ENCODE measurements at regions not wholly inside any gene's neighbourhood (a gene's known extent, or its start where the extent isn't known, plus 50 kb on each side); places are given as distances from the start of the nearest gene placed in this dataset.
A peak's percentile ranks its signal among the peaks of the same experiment; 100 is the strongest.
"Not testable (repeated sequence)": the region's sequence is repeated elsewhere in the genome, so short reads cannot be mapped to it uniquely, and the experiment has no call there.

GRCh38 chr12:131224226-131225065 is 270.7 kb downstream of the ADGRD1 start:
- not testable (repeated sequence) for H3K9ac ChIP-seq (ENCODE audit: low read length); H3K27ac ChIP-seq (ENCODE audit: low read length); H3K9me3 ChIP-seq (ENCODE audit: control insufficient read depth, low read depth, low read length); H3K4me3 ChIP-seq (ENCODE audit: low read length); H3K27me3 ChIP-seq (ENCODE audit: control insufficient read depth, insufficient read depth, low read length); H3K36me3 ChIP-seq (ENCODE audit: control insufficient read depth, low read depth, low read length); H3K4me1 ChIP-seq (ENCODE audit: control insufficient read depth, low read depth, low read length)

- H3K9ac ChIP-seq (ENCODE audit: low read length); H3K9me3 ChIP-seq (ENCODE audit: control insufficient read depth, low read depth, low read length); H3K27me3 ChIP-seq (ENCODE audit: control insufficient read depth, insufficient read depth, low read length); H3K36me3 ChIP-seq (ENCODE audit: control insufficient read depth, low read depth, low read length); H3K4me1 ChIP-seq (ENCODE audit: control insufficient read depth, low read depth, low read length); H3K27ac ChIP-seq (ENCODE audit: low read length); H3K4me3 ChIP-seq (ENCODE audit: low read length): not testable (repeated sequence)
Observed at GRCh38 chr12:131225066-131225380, 271.3 kb downstream of the ADGRD1 start.

- no peak overlapping the region for H3K4me3 ChIP-seq (ENCODE audit: low read length)
- no peak overlapping the region for H3K9ac ChIP-seq (ENCODE audit: low read length)
- H3K27ac ChIP-seq (ENCODE audit: low read length) = no peak overlapping the region
- no peaks in the 10 kb centered on the region for H3K27me3 ChIP-seq (ENCODE audit: control insufficient read depth, insufficient read depth, low read length)
- H3K4me1 ChIP-seq (ENCODE audit: control insufficient read depth, low read depth, low read length) = peaks cover 17% of the 10 kb centered on the region
- no peaks in the 10 kb centered on the region for H3K36me3 ChIP-seq (ENCODE audit: control insufficient read depth, low read depth, low read length)
- H3K9me3 ChIP-seq (ENCODE audit: control insufficient read depth, low read depth, low read length) = no peaks in the 10 kb centered on the region
Observed at GRCh38 chr12:131226345-131227265, 272.9 kb downstream of the ADGRD1 start.

GRCh38 chr12:131227641-131228040 is 273.9 kb downstream of the ADGRD1 start:
- H3K4me3 ChIP-seq (ENCODE audit: low read length); H3K27ac ChIP-seq (ENCODE audit: low read length); H3K27me3 ChIP-seq (ENCODE audit: control insufficient read depth, insufficient read depth, low read length); H3K36me3 ChIP-seq (ENCODE audit: control insufficient read depth, low read depth, low read length); H3K9ac ChIP-seq (ENCODE audit: low read length); H3K9me3 ChIP-seq (ENCODE audit: control insufficient read depth, low read depth, low read length): not testable (repeated sequence)
- H3K4me1 ChIP-seq (ENCODE audit: control insufficient read depth, low read depth, low read length) = peaks cover 17% of the 10 kb centered on the region

- H3K27me3 ChIP-seq (ENCODE audit: control insufficient read depth, insufficient read depth, low read length); H3K9me3 ChIP-seq (ENCODE audit: control insufficient read depth, low read depth, low read length); H3K4me3 ChIP-seq (ENCODE audit: low read length); H3K9ac ChIP-seq (ENCODE audit: low read length); H3K36me3 ChIP-seq (ENCODE audit: control insufficient read depth, low read depth, low read length); H3K27ac ChIP-seq (ENCODE audit: low read length): not testable (repeated sequence)
- H3K4me1 ChIP-seq (ENCODE audit: control insufficient read depth, low read depth, low read length) = peaks cover 19% of the 10 kb centered on the region
Observed at GRCh38 chr12:131229079-131229425, 275.3 kb downstream of the ADGRD1 start.

- no peaks in the 10 kb centered on the region for H3K36me3 ChIP-seq (ENCODE audit: control insufficient read depth, low read depth, low read length)
- H3K9ac ChIP-seq (ENCODE audit: low read length) = no peak overlapping the region
- H3K9me3 ChIP-seq (ENCODE audit: control insufficient read depth, low read depth, low read length) = no peaks in the 10 kb centered on the region
- H3K4me3 ChIP-seq (ENCODE audit: low read length) = peak overlapping the region; percentile 30
- peaks cover 21% of the 10 kb centered on the region for H3K4me1 ChIP-seq (ENCODE audit: control insufficient read depth, low read depth, low read length)
- H3K27ac ChIP-seq (ENCODE audit: low read length) = no peak overlapping the region
- H3K27me3 ChIP-seq (ENCODE audit: control insufficient read depth, insufficient read depth, low read length) = no peaks in the 10 kb centered on the region
Observed at GRCh38 chr12:131229426-131230339, 276.0 kb downstream of the ADGRD1 start.

- no peaks in the 10 kb centered on the region for H3K9me3 ChIP-seq (ENCODE audit: control insufficient read depth, low read depth, low read length)
- H3K27me3 ChIP-seq (ENCODE audit: control insufficient read depth, insufficient read depth, low read length) = no peaks in the 10 kb centered on the region
- H3K4me3 ChIP-seq (ENCODE audit: low read length) = no peak overlapping the region
- H3K4me1 ChIP-seq (ENCODE audit: control insufficient read depth, low read depth, low read length) = peaks cover 21% of the 10 kb centered on the region
- H3K36me3 ChIP-seq (ENCODE audit: control insufficient read depth, low read depth, low read length) = no peaks in the 10 kb centered on the region
- no peak overlapping the region for H3K9ac ChIP-seq (ENCODE audit: low read length)
- no peak overlapping the region for H3K27ac ChIP-seq (ENCODE audit: low read length)
Observed at GRCh38 chr12:131230340-131231031, 276.8 kb downstream of the ADGRD1 start.

GRCh38 chr12:131231032-131231980 is 277.6 kb downstream of the ADGRD1 start:
- no peaks in the 10 kb centered on the region for H3K27me3 ChIP-seq (ENCODE audit: control insufficient read depth, insufficient read depth, low read length)
- H3K36me3 ChIP-seq (ENCODE audit: control insufficient read depth, low read depth, low read length) = no peaks in the 10 kb centered on the region
- no peaks in the 10 kb centered on the region for H3K9me3 ChIP-seq (ENCODE audit: control insufficient read depth, low read depth, low read length)
- no peak overlapping the region for H3K27ac ChIP-seq (ENCODE audit: low read length)
- H3K4me1 ChIP-seq (ENCODE audit: control insufficient read depth, low read depth, low read length) = peaks cover 21% of the 10 kb centered on the region
- H3K4me3 ChIP-seq (ENCODE audit: low read length) = no peak overlapping the region
- H3K9ac ChIP-seq (ENCODE audit: low read length) = no peak overlapping the region

- H3K36me3 ChIP-seq (ENCODE audit: control insufficient read depth, low read depth, low read length) = no peaks in the 10 kb centered on the region
- no peaks in the 10 kb centered on the region for H3K27me3 ChIP-seq (ENCODE audit: control insufficient read depth, insufficient read depth, low read length)
- no peak overlapping the region for H3K4me3 ChIP-seq (ENCODE audit: low read length)
- H3K9me3 ChIP-seq (ENCODE audit: control insufficient read depth, low read depth, low read length) = no peaks in the 10 kb centered on the region
- no peak overlapping the region for H3K27ac ChIP-seq (ENCODE audit: low read length)
- H3K9ac ChIP-seq (ENCODE audit: low read length) = no peak overlapping the region
- H3K4me1 ChIP-seq (ENCODE audit: control insufficient read depth, low read depth, low read length) = peaks cover 21% of the 10 kb centered on the region
Observed at GRCh38 chr12:131232036-131232435, 278.3 kb downstream of the ADGRD1 start.

GRCh38 chr12:131232872-131233271 is 279.2 kb downstream of the ADGRD1 start:
- not testable (repeated sequence) for H3K36me3 ChIP-seq (ENCODE audit: control insufficient read depth, low read depth, low read length)

More at GRCh38 chr12:131232872-131233271, 279.2 kb downstream of the ADGRD1 start:
- peaks cover 21% of the 10 kb centered on the region for H3K4me1 ChIP-seq (ENCODE audit: control insufficient read depth, low read depth, low read length)
- H3K9me3 ChIP-seq (ENCODE audit: control insufficient read depth, low read depth, low read length); H3K27ac ChIP-seq (ENCODE audit: low read length); H3K9ac ChIP-seq (ENCODE audit: low read length); H3K27me3 ChIP-seq (ENCODE audit: control insufficient read depth, insufficient read depth, low read length); H3K4me3 ChIP-seq (ENCODE audit: low read length): not testable (repeated sequence)
